NB4 (cell line): ENCODE measurements at regions not wholly inside any gene's neighbourhood (a gene's known extent, or its start where the extent isn't known, plus 50 kb on each side); places are given as distances from the start of the nearest gene placed in this dataset.

Experiments used
- DNase-seq: peaks from one replicate; pipeline ENCODE4 v3.0.0; 2010; ENCODE audit warnings: low read depth
- H3K4me3 ChIP-seq: one replicate; pipeline ENCODE4 v1.5.1; 2011; ENCODE audit warnings: mild to moderate bottlenecking, low read depth, low read length, moderate library complexity
- CTCF ChIP-seq: IDR thresholded peaks from one replicate; pipeline ENCODE4 v1.5.1; 2012; ENCODE audit warnings: low read depth, low read length
- MAX ChIP-seq: IDR thresholded peaks from 2 replicates; pipeline ENCODE4 v1.6.1; 2011; ENCODE audit warnings: low read depth, low read length
- MYC ChIP-seq: IDR thresholded peaks from 2 replicates; pipeline ENCODE4 v1.6.1; 2011; ENCODE audit warnings: low read depth, low read length
- POLR2A ChIP-seq: IDR thresholded peaks from 2 replicates; pipeline ENCODE4 v1.6.1; 2011; ENCODE audit warnings: mild to moderate bottlenecking; ENCODE audit not compliant: insufficient read length; ENCODE audit errors: extremely low read depth

- DNase-seq: no peak
- no peak overlapping the region for H3K4me3 ChIP-seq
Measured at GRCh38 chr5:133811168-133811567, 157.3 kb downstream of the C5orf15 start.

GRCh38 chr5:133809801-133810200 is 158.6 kb downstream of the C5orf15 start:
- DNase-seq: no peak
- TF ChIP-seq MAX: no peak
- no peak for TF ChIP-seq POLR2A

More at GRCh38 chr5:133811168-133811567, 157.3 kb downstream of the C5orf15 start:
- TF ChIP-seq MYC (no peak), POLR2A (no peak), CTCF (no peak), MAX (no peak)

GRCh38 chr5:133807348-133807747 is 161.1 kb downstream of the C5orf15 start:
- DNase-seq: no peak
- TF ChIP-seq MAX (no peak), MYC (no peak), CTCF (no peak), POLR2A (no peak)
- no peak overlapping the region for H3K4me3 ChIP-seq

More at GRCh38 chr5:133809801-133810200, 158.6 kb downstream of the C5orf15 start:
- no peak overlapping the region for H3K4me3 ChIP-seq

- no peak for DNase-seq
- no peak overlapping the region for H3K4me3 ChIP-seq
- TF ChIP-seq POLR2A: no peak
- no peak for TF ChIP-seq MAX
- TF ChIP-seq CTCF: no peak
- no peak for TF ChIP-seq MYC
Measured at GRCh38 chr5:133806847-133807246, 161.6 kb downstream of the C5orf15 start.

- TF ChIP-seq MAX (no peak), MYC (no peak), POLR2A (no peak), CTCF (no peak)
- DNase-seq: no peak
- H3K4me3 ChIP-seq: no peak overlapping the region
Measured at GRCh38 chr5:133801955-133802751, 166.3 kb downstream of the C5orf15 start.

- no peak for TF ChIP-seq CTCF
- no peak for TF ChIP-seq MAX
- TF ChIP-seq POLR2A: no peak
- TF ChIP-seq MYC: no peak
- no peak overlapping the region for H3K4me3 ChIP-seq
- DNase-seq: no peak
Measured at GRCh38 chr5:133801431-133801830, 167.0 kb downstream of the C5orf15 start.
